IMR-90 (cell line): ENCODE measurements at regions not wholly inside any gene's neighbourhood (a gene's known extent, or its start where the extent isn't known, plus 50 kb on each side); places are given as distances from the start of the nearest gene placed in this dataset.

Experiments used
- ATAC-seq: fragments of 200-7000 bp; cut with Tn5 transposase; 2 replicates; pipeline ENCODE4 v1.9.1; 2020; ENCODE audit warnings: low read depth, mild to moderate bottlenecking, moderate library complexity
- BruUV-seq: library from RNA; stranded (reverse); fragments of 400-500 nt; replicated peaks from 2 replicates; lab custom pipeline; 2021; lab: Mats Ljungman, UMichigan
- CTCF ChIA-PET: fragments of 300-600 bp; formaldehyde crosslinking; extraction: SDS; loops from one replicate; lab custom pipeline; 2021; ENCODE audit warnings: antibody characterized with exemption; lab: Yijun Ruan, JAX
- POLR2A ChIA-PET: fragments of 300-600 bp; sonication (Branson Sonifier 250); formaldehyde crosslinking; loops from one replicate; lab custom pipeline; 2022; ENCODE audit warnings: antibody characterized with exemption; ENCODE audit not compliant: unreplicated experiment; lab: Charles Lee
- DNase-seq: peaks from one replicate; pipeline ENCODE4 v3.0.0; 2013
- H2AFZ ChIP-seq: replicated peaks from 2 replicates; pipeline ENCODE3; 2013; ENCODE audit warnings: low read length, mild to moderate bottlenecking; ENCODE audit not compliant: poor library complexity
- H2AK5ac ChIP-seq: 2 replicates; pipeline ENCODE4 v1.6.1; 2013; ENCODE audit warnings: low read depth, low read length, inconsistent platforms
- H2AK9ac ChIP-seq: replicated peaks from 2 replicates; pipeline ENCODE3; 2013; ENCODE audit warnings: mild to moderate bottlenecking, low read depth, low read length, moderate library complexity; ENCODE audit not compliant: poor library complexity
- H2BK120ac ChIP-seq: 2 replicates; pipeline ENCODE4 v1.6.1; 2013; ENCODE audit warnings: low read depth, low read length, inconsistent platforms
- H2BK15ac ChIP-seq: 3 replicates; pipeline ENCODE4 v1.6.1; 2013; ENCODE audit warnings: low read depth, low read length, inconsistent platforms
- H2BK20ac ChIP-seq: 2 replicates; pipeline ENCODE4 v1.6.1; 2013; ENCODE audit warnings: low read depth, mild to moderate bottlenecking, inconsistent platforms, low read length, moderate library complexity
- H2BK5ac ChIP-seq: 2 replicates; pipeline ENCODE4 v1.6.1; 2013; ENCODE audit warnings: mild to moderate bottlenecking, low read depth, low read length, inconsistent platforms; ENCODE audit not compliant: poor library complexity, severe bottlenecking
- H3K14ac ChIP-seq: replicated peaks from 2 replicates; pipeline ENCODE4 v1.6.1; 2013; ENCODE audit warnings: low read depth, low read length, inconsistent platforms
- H3K18ac ChIP-seq: 2 replicates; pipeline ENCODE4 v1.6.1; 2013; ENCODE audit warnings: low read depth, low read length, control low read depth
- H3K23ac ChIP-seq: 2 replicates; pipeline ENCODE4 v1.6.1; 2013; ENCODE audit warnings: low read depth, low read length, inconsistent platforms
- H3K27ac ChIP-seq: 2 replicates; pipeline ENCODE4 v1.5.1; 2013; ENCODE audit warnings: mild to moderate bottlenecking, control low read depth, low read length; ENCODE audit not compliant: insufficient read depth
- H3K27me3 ChIP-seq: 2 replicates; pipeline ENCODE4 v1.6.1; 2013; ENCODE audit warnings: low read length; ENCODE audit not compliant: control insufficient read depth, insufficient read depth
- H3K36me3 ChIP-seq: 2 replicates; pipeline ENCODE4 v1.6.1; 2013; ENCODE audit warnings: low read length, mixed read lengths; ENCODE audit not compliant: control insufficient read depth, insufficient read depth
- H3K4ac ChIP-seq: 2 replicates; pipeline ENCODE4 v1.6.1; 2013; ENCODE audit warnings: low read depth, low read length, inconsistent platforms
- H3K4me1 ChIP-seq: 2 replicates; pipeline ENCODE4 v1.6.1; 2013; ENCODE audit warnings: low read length, mixed read lengths; ENCODE audit not compliant: control insufficient read depth, insufficient read depth
- H3K4me2 ChIP-seq: 2 replicates; pipeline ENCODE4 v1.6.1; 2013; ENCODE audit warnings: low read depth, mild to moderate bottlenecking, control low read depth, low read length, moderate library complexity
- H3K4me3 ChIP-seq: 2 replicates; pipeline ENCODE4 v1.5.1; 2013; ENCODE audit warnings: low read depth, mild to moderate bottlenecking, control low read depth, low read length, moderate library complexity; ENCODE audit not compliant: insufficient read depth
- H3K56ac ChIP-seq: 2 replicates; pipeline ENCODE4 v1.6.1; 2013; ENCODE audit warnings: low read length, inconsistent platforms; ENCODE audit not compliant: insufficient read depth; ENCODE audit errors: extremely low read depth
- H3K79me1 ChIP-seq, 2 experiments: 2 replicates each; pipeline ENCODE4 v1.6.1; 2013; ENCODE audit warnings: low read length in 2 of 2, inconsistent platforms in 1 of 2, low read depth in 1 of 2
- H3K9ac ChIP-seq: 2 replicates; pipeline ENCODE4 v1.6.1; 2013; ENCODE audit warnings: low read depth, low read length, control low read depth
- H3K9me1 ChIP-seq: 2 replicates; pipeline ENCODE4 v1.6.1; 2013; ENCODE audit warnings: low read length, inconsistent platforms; ENCODE audit not compliant: insufficient read depth
- H3K9me3 ChIP-seq: 2 replicates; pipeline ENCODE4 v1.6.1; 2013; ENCODE audit warnings: low read length; ENCODE audit not compliant: control insufficient read depth, insufficient read depth
- H4K20me1 ChIP-seq: 2 replicates; pipeline ENCODE4 v1.6.1; 2013; ENCODE audit warnings: low read length, inconsistent platforms; ENCODE audit not compliant: insufficient read depth
- H4K5ac ChIP-seq: 2 replicates; pipeline ENCODE4 v1.6.1; 2013; ENCODE audit warnings: mild to moderate bottlenecking, low read depth, low read length, control low read depth
- H4K8ac ChIP-seq, 2 experiments: 2 replicates each; pipeline ENCODE4 v1.6.1; 2013; ENCODE audit warnings: low read depth in 2 of 2, low read length in 2 of 2, control low read depth in 1 of 2, inconsistent platforms in 1 of 2
- H4K91ac ChIP-seq: 2 replicates; pipeline ENCODE4 v1.6.1; 2013; ENCODE audit warnings: low read depth, low read length, inconsistent platforms; ENCODE audit not compliant: insufficient read depth
- BHLHE40 ChIP-seq: fragments of 150-350 bp; IDR thresholded peaks from 2 replicates; pipeline ENCODE4 v1.6.1; 2016; ENCODE audit warnings: mild to moderate bottlenecking, low read depth, low read length
- CEBPB ChIP-seq: IDR thresholded peaks from 2 replicates; pipeline ENCODE4 v1.6.1; 2012; ENCODE audit warnings: low read depth, low read length, improper control_type of control experiment
- CTCF ChIP-seq: conservative IDR thresholded peaks from 2 replicates; pipeline ENCODE4 v1.5.1; 2012; ENCODE audit warnings: mild to moderate bottlenecking, low read depth, low read length, improper control_type of control experiment
- ELK1 ChIP-seq: fragments of 150-350 bp; IDR thresholded peaks from 2 replicates; pipeline ENCODE4 v1.6.1; 2016; ENCODE audit warnings: low read depth, mild to moderate bottlenecking, low read length, moderate library complexity, borderline replicate concordance
- FOS ChIP-seq: fragments of 150-350 bp; IDR thresholded peaks from 2 replicates; pipeline ENCODE4 v1.6.1; 2016; ENCODE audit warnings: low read depth, low read length
- MAFK ChIP-seq: IDR thresholded peaks from 2 replicates; pipeline ENCODE4 v1.6.1; 2012; ENCODE audit warnings: low read depth, low read length, improper control_type of control experiment
- MAZ ChIP-seq: IDR thresholded peaks from 2 replicates; pipeline ENCODE4 v1.6.1; 2012; ENCODE audit warnings: low read depth, mild to moderate bottlenecking, low read length, improper control_type of control experiment, moderate library complexity, borderline replicate concordance
- NFE2L2 ChIP-seq: fragments of 150-350 bp; IDR thresholded peaks from 2 replicates; pipeline ENCODE4 v1.6.1; 2016; ENCODE audit warnings: low read depth, mild to moderate bottlenecking, low read length
- POLR2A ChIP-seq: IDR thresholded peaks from 2 replicates; pipeline ENCODE4 v1.6.1; 2012; ENCODE audit warnings: mild to moderate bottlenecking, low read depth, low read length
- RAD21 ChIP-seq: IDR thresholded peaks from 2 replicates; pipeline ENCODE4 v1.6.1; 2012; ENCODE audit warnings: low read length, improper control_type of control experiment
- RCOR1 ChIP-seq: IDR thresholded peaks from 2 replicates; pipeline ENCODE4 v1.6.1; 2012; ENCODE audit warnings: mild to moderate bottlenecking, low read length, improper control_type of control experiment; ENCODE audit not compliant: insufficient replicate concordance
- RFX5 ChIP-seq: IDR thresholded peaks from 2 replicates; pipeline ENCODE4 v1.8.0; 2012; ENCODE audit warnings: low read depth, mild to moderate bottlenecking, low read length, moderate library complexity
- SMC3 ChIP-seq: fragments of 150-350 bp; IDR thresholded peaks from 2 replicates; pipeline ENCODE4 v1.6.1; 2016; ENCODE audit warnings: low read depth, mild to moderate bottlenecking, antibody characterized with exemption, low read length, moderate library complexity
- USF2 ChIP-seq: fragments of 150-350 bp; IDR thresholded peaks from 2 replicates; pipeline ENCODE4 v1.6.1; 2017; ENCODE audit warnings: mild to moderate bottlenecking, antibody characterized with exemption, low read length, low read depth
- WGBS, 2 experiments: methylation state at CpG; one replicate each; pipeline versions ENCODE4 v1.1.5 to v1.1.7; 2013; ENCODE audit warnings: missing lambda C conversion rate in 2 of 2; ENCODE audit not compliant: insufficient read length in 1 of 2; ENCODE audit errors: extremely low coverage in 2 of 2; 5-methylcytosine and 5-hydroxymethylcytosine counted together
- dilution Hi-C: fragments of 300-500 bp; cut with HindIII; formaldehyde crosslinking; loops from one replicate; pipeline ENCODE4 v1.14.3; 2018; ENCODE audit warnings: low sequenced_read_pairs; ENCODE audit not compliant: unreplicated experiment
- in situ Hi-C: fragments of 300-500 bp; cut with MboI; formaldehyde crosslinking; loops from 3 replicates; pipeline ENCODE4 v1.14.3; 2019; ENCODE audit warnings: low sequenced_read_pairs, inconsistent platforms, mixed read lengths
- intact Hi-C: fragments of 100-400 bp; cut with micrococcal nuclease; formaldehyde crosslinking; loops from 2 replicates; pipeline ENCODE4 v1.10.0; 2022

- H3K9me3 ChIP-seq, result peaks cover 6% of the 10 kb centered on the region
- no peak overlapping the region for H2AK5ac ChIP-seq
- no peak overlapping the region for H3K4me3 ChIP-seq
- no peak overlapping the region for H2BK5ac ChIP-seq
- no peak overlapping the region for H3K23ac ChIP-seq
- H2AK9ac ChIP-seq, result no peak overlapping the region
- DNase-seq (no peak), ATAC-seq (no peak)
- ChIA-PET POLR2A (no interaction called here), CTCF (no interaction called here)
- BruUV-seq, result no TSS peak
- no peak overlapping the region for H3K27ac ChIP-seq
- no peak overlapping the region for H3K4ac ChIP-seq
- no peak overlapping the region for H3K14ac ChIP-seq
- no peak overlapping the region for H3K56ac ChIP-seq
- in situ Hi-C loops (no loop called here), intact Hi-C loops (no loop called here), dilution Hi-C loops (no loop called here)
- no peak overlapping the region for H3K4me2 ChIP-seq
- no peak overlapping the region for H4K91ac ChIP-seq
- H2BK120ac ChIP-seq, result no peak overlapping the region
- no peak overlapping the region for H4K8ac ChIP-seq
- no peaks in the 10 kb centered on the region for H3K36me3 ChIP-seq
- H2AFZ ChIP-seq, result no peak overlapping the region
- TF ChIP-seq RCOR1 (no peak), ELK1 (no peak), RAD21 (no peak), FOS (no peak), POLR2A (no peak), CTCF (no peak), MAZ (no peak), MAFK (no peak), USF2 (no peak), SMC3 (no peak), CEBPB (no peak), NFE2L2 (no peak), BHLHE40 (no peak), RFX5 (no peak)
- H3K9ac ChIP-seq, result no peak overlapping the region
- H4K20me1 ChIP-seq, result no peaks in the 10 kb centered on the region
- H2BK15ac ChIP-seq, result no peak overlapping the region
- H4K5ac ChIP-seq, result no peak overlapping the region
- H3K18ac ChIP-seq, result no peak overlapping the region
- WGBS, 2 experiments, result no CpG with 5 or more reads among the region's 3 CpGs
- no peak overlapping the region for H2BK20ac ChIP-seq
- H3K9me1 ChIP-seq, result no peaks in the 10 kb centered on the region
- H3K27me3 ChIP-seq, result no peaks in the 10 kb centered on the region
- no peaks in the 10 kb centered on the region for H3K79me1 ChIP-seq
- no peaks in the 10 kb centered on the region for H3K4me1 ChIP-seq
These were observed 275.2 kb downstream of the TFAP2B start for GRCh38 chr6:51093871-51094270.
